K562 (cell line): ENCODE measurements at regions not wholly inside any gene's neighbourhood (a gene's known extent, or its start where the extent isn't known, plus 50 kb on each side); places are given as distances from the start of the nearest gene placed in this dataset.

Source experiments
- FOXJ3 ChIP-seq: sonication (generic); formaldehyde crosslinking; IDR thresholded peaks from 2 replicates; pipeline ENCODE4 v1.4.0; 2020; ENCODE audit warnings: mild to moderate bottlenecking, missing genetic modification reagents
- KDM5B ChIP-seq: fragments of 200-600 bp; sonication (generic); IDR thresholded peaks from 2 replicates; pipeline ENCODE4 v1.6.1; 2012; ENCODE audit warnings: low read depth, mild to moderate bottlenecking, moderate library complexity, low read length, control low read depth, inconsistent platforms; ENCODE audit not compliant: insufficient replicate concordance
- NELFE ChIP-seq: IDR thresholded peaks from 2 replicates; pipeline ENCODE4 v1.6.1; 2011; ENCODE audit warnings: mild to moderate bottlenecking; ENCODE audit not compliant: insufficient read depth, insufficient read length
- NONO ChIP-seq, 2 experiments: fragments of 200-400 bp in 1 of 2; fragments of 450-650 bp in 1 of 2; formaldehyde crosslinking in 1 of 2; IDR thresholded peaks; 2 replicates each; pipeline ENCODE4 v1.6.1; 2017; ENCODE audit warnings: low read depth in 2 of 2, mild to moderate bottlenecking in 2 of 2, moderate library complexity in 2 of 2, low read length in 1 of 2
- RBM15 ChIP-seq: fragments of 200-400 bp; formaldehyde crosslinking; IDR thresholded peaks from 2 replicates; pipeline ENCODE4 v1.6.1; 2018; ENCODE audit warnings: mild to moderate bottlenecking, low read length, moderate library complexity; ENCODE audit not compliant: insufficient read depth
- SIN3A ChIP-seq, 2 experiments: fragments of 150-350 bp in 1 of 2; IDR thresholded peaks; 2 replicates each; pipeline ENCODE4 v1.6.1; 2011 to 2016; ENCODE audit warnings: borderline replicate concordance in 2 of 2, low read depth in 2 of 2, low read length in 2 of 2, mild to moderate bottlenecking in 2 of 2, moderate library complexity in 2 of 2; ENCODE audit not compliant: control insufficient read depth in 1 of 2
- SNRNP70 ChIP-seq: fragments of 200-400 bp; formaldehyde crosslinking; optimal IDR thresholded peaks from 2 replicates; pipeline ENCODE3; 2017; ENCODE audit warnings: low read depth, low read length
- TF ChIP-seq, protein P1 (sequence below): sonication (generic); formaldehyde crosslinking; IDR thresholded peaks from 2 replicates; pipeline ENCODE4 v1.8.1; 2023; ENCODE audit warnings: missing genetic modification reagents, mild to moderate bottlenecking, borderline replicate concordance

DNA sequence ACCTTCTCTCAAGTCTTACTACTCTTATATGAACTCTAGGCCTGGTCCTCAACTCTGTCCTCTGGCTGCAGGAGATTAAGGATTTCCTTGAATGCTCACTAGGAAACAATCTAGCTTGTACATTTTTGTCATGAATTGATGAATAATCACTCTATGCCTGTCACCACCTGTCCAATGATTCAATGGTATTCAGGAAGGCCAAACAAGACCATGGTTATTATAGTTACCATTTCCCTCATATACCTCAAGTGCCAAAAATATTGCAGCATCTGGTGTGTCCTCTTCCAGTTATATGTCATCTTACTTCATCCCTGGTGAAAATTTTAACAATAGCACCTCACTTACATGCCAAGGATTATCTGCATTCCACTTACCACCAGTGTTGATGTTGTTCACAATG, 179.0 kb upstream of the MOCS2 start (continued):
- TF ChIP-seq, protein P1, sequence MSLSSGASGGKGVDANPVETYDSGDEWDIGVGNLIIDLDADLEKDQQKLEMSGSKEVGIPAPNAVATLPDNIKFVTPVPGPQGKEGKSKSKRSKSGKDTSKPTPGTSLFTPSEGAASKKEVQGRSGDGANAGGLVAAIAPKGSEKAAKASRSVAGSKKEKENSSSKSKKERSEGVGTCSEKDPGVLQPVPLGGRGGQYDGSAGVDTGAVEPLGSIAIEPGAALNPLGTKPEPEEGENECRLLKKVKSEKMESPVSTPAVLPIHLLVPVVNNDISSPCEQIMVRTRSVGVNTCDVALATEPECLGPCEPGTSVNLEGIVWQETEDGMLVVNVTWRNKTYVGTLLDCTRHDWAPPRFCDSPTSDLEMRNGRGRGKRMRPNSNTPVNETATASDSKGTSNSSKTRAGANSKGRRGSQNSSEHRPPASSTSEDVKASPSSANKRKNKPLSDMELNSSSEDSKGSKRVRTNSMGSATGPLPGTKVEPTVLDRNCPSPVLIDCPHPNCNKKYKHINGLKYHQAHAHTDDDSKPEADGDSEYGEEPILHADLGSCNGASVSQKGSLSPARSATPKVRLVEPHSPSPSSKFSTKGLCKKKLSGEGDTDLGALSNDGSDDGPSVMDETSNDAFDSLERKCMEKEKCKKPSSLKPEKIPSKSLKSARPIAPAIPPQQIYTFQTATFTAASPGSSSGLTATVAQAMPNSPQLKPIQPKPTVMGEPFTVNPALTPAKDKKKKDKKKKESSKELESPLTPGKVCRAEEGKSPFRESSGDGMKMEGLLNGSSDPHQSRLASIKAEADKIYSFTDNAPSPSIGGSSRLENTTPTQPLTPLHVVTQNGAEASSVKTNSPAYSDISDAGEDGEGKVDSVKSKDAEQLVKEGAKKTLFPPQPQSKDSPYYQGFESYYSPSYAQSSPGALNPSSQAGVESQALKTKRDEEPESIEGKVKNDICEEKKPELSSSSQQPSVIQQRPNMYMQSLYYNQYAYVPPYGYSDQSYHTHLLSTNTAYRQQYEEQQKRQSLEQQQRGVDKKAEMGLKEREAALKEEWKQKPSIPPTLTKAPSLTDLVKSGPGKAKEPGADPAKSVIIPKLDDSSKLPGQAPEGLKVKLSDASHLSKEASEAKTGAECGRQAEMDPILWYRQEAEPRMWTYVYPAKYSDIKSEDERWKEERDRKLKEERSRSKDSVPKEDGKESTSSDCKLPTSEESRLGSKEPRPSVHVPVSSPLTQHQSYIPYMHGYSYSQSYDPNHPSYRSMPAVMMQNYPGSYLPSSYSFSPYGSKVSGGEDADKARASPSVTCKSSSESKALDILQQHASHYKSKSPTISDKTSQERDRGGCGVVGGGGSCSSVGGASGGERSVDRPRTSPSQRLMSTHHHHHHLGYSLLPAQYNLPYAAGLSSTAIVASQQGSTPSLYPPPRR (CRISPR knock-in tag), result no peak
- TF ChIP-seq KDM5B, result no peak
- no peak for TF ChIP-seq RBM15
- TF ChIP-seq SIN3A (IDR thresholded peaks at IDR 0.05; ENCODE audit: borderline replicate concordance in 2 of 2, control insufficient read depth in 1 of 2, low read depth in 2 of 2, low read length in 2 of 2), result no peak
- no peak for TF ChIP-seq NONO (IDR thresholded peaks at IDR 0.05; ENCODE audit: low read depth in 2 of 2, low read length in 1 of 2)
- no peak for TF ChIP-seq NELFE
- TF ChIP-seq FOXJ3 (CRISPR knock-in tag), result no peak
- no peak for TF ChIP-seq SNRNP70
